Loucy (cell line): ENCODE measurements at regions not wholly inside any gene's neighbourhood (a gene's known extent, or its start where the extent isn't known, plus 50 kb on each side); places are given as distances from the start of the nearest gene placed in this dataset.

ENCODE experiments used
- H2AFZ ChIP-seq: fragments of 200-600 bp; sonication (generic); 2 replicates; pipeline ENCODE4 v1.6.0; 2016; ENCODE audit warnings: antibody characterized with exemption, mild to moderate bottlenecking, low read length, moderate library complexity
- H3F3A ChIP-seq: fragments of 200-600 bp; 2 replicates; pipeline ENCODE4 v1.6.0; 2016; ENCODE audit warnings: antibody characterized with exemption, low read depth, mild to moderate bottlenecking
- H3K27me3 ChIP-seq: fragments of 200-600 bp; sonication (generic); 2 replicates; pipeline ENCODE4 v1.6.1; 2014; ENCODE audit warnings: low read length, mild to moderate bottlenecking; ENCODE audit not compliant: insufficient read depth, poor library complexity, severe bottlenecking
- H3K36me3 ChIP-seq: fragments of 200-600 bp; sonication (generic); 2 replicates; pipeline ENCODE4 v1.6.1; 2016; ENCODE audit warnings: low read length; ENCODE audit not compliant: insufficient read depth
- H3K4me1 ChIP-seq: fragments of 200-600 bp; sonication (generic); 2 replicates; pipeline ENCODE4 v1.5.1; 2014; ENCODE audit warnings: low read length, mild to moderate bottlenecking; ENCODE audit not compliant: insufficient read depth, poor library complexity, severe bottlenecking
- H3K4me2 ChIP-seq: fragments of 200-600 bp; sonication (generic); 2 replicates; pipeline ENCODE4 v1.6.0; 2014; ENCODE audit warnings: antibody characterized with exemption, low read length, low read depth, mild to moderate bottlenecking; ENCODE audit not compliant: poor library complexity, severe bottlenecking
- H3K4me3 ChIP-seq: fragments of 200-600 bp; sonication (generic); 2 replicates; pipeline ENCODE4 v1.5.1; 2014; ENCODE audit warnings: low read length, mild to moderate bottlenecking, mixed read lengths; ENCODE audit not compliant: poor library complexity, severe bottlenecking
- H3K79me2 ChIP-seq: fragments of 200-600 bp; sonication (generic); 2 replicates; pipeline ENCODE4 v1.6.1; 2014; ENCODE audit warnings: low read length; ENCODE audit not compliant: insufficient read depth
- H3K9ac ChIP-seq: fragments of 200-600 bp; sonication (generic); 2 replicates; pipeline ENCODE4 v1.6.0; 2014; ENCODE audit warnings: mild to moderate bottlenecking, low read depth, low read length, moderate library complexity; ENCODE audit not compliant: poor library complexity, severe bottlenecking
- H3K9me2 ChIP-seq: fragments of 200-600 bp; sonication (generic); replicated peaks from 2 replicates; pipeline ENCODE4 v1.6.1; 2016; ENCODE audit warnings: low read depth, low read length, mixed read lengths
- H3K9me3 ChIP-seq: fragments of 200-600 bp; sonication (generic); 2 replicates; pipeline ENCODE4 v1.6.1; 2014; ENCODE audit warnings: mild to moderate bottlenecking, antibody characterized with exemption, low read length, low read depth; ENCODE audit not compliant: insufficient read depth
- H4K20me1 ChIP-seq: fragments of 200-600 bp; sonication (generic); 2 replicates; pipeline ENCODE4 v1.6.0; 2014; ENCODE audit warnings: antibody characterized with exemption, low read length, mild to moderate bottlenecking; ENCODE audit not compliant: insufficient read depth, poor library complexity, severe bottlenecking
- EZH2phosphoT487 ChIP-seq: fragments of 200-600 bp; IDR thresholded peaks from 2 replicates; pipeline ENCODE4 v1.6.1; 2018; ENCODE audit warnings: antibody characterized with exemption, mild to moderate bottlenecking, moderate library complexity, borderline replicate concordance
- TF ChIP-seq, protein P1 (sequence below): fragments of 200-600 bp; sonication (generic); conservative IDR thresholded peaks from 2 replicates; pipeline ENCODE4 v1.5.1; 2014; ENCODE audit warnings: mild to moderate bottlenecking, antibody characterized with exemption, low read length

DNA sequence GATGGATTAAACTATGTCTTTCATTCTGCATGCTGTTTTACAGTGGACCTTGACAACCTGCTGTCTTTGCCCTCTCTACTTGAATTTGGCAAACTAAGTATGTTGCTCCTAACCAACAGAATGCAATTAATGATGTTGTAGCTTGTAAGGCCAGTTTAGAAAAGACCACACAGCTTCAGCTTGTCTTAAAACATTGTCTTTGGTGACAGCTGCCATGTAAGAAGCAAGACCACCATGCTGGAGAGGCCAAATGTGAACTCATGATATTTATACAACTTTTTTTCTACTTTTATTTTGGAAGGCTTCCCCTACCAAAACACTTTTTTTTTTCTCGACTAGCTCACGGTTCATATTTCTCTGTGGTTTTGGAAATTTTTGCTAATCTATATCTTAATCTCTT, 278.0 kb upstream of the GNPDA2 start:
- H3K9me2 ChIP-seq, result no peaks in the 10 kb centered on the region
- TF ChIP-seq, protein P1, sequence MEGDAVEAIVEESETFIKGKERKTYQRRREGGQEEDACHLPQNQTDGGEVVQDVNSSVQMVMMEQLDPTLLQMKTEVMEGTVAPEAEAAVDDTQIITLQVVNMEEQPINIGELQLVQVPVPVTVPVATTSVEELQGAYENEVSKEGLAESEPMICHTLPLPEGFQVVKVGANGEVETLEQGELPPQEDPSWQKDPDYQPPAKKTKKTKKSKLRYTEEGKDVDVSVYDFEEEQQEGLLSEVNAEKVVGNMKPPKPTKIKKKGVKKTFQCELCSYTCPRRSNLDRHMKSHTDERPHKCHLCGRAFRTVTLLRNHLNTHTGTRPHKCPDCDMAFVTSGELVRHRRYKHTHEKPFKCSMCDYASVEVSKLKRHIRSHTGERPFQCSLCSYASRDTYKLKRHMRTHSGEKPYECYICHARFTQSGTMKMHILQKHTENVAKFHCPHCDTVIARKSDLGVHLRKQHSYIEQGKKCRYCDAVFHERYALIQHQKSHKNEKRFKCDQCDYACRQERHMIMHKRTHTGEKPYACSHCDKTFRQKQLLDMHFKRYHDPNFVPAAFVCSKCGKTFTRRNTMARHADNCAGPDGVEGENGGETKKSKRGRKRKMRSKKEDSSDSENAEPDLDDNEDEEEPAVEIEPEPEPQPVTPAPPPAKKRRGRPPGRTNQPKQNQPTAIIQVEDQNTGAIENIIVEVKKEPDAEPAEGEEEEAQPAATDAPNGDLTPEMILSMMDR, result no peak
- TF ChIP-seq EZH2phosphoT487, result no peak
- no peak overlapping the region for H3K9ac ChIP-seq
- H3F3A ChIP-seq, result no peaks in the 10 kb centered on the region
- no peaks in the 10 kb centered on the region for H4K20me1 ChIP-seq
- H3K9me3 ChIP-seq, result no peaks in the 10 kb centered on the region
- H3K4me1 ChIP-seq, result no peaks in the 10 kb centered on the region
- H3K27me3 ChIP-seq, result no peaks in the 10 kb centered on the region
- no peaks in the 10 kb centered on the region for H3K36me3 ChIP-seq
- H3K79me2 ChIP-seq, result no peaks in the 10 kb centered on the region
- H3K4me2 ChIP-seq, result no peak overlapping the region
- no peak overlapping the region for H3K4me3 ChIP-seq
- H2AFZ ChIP-seq, result no peak overlapping the region

DNA sequence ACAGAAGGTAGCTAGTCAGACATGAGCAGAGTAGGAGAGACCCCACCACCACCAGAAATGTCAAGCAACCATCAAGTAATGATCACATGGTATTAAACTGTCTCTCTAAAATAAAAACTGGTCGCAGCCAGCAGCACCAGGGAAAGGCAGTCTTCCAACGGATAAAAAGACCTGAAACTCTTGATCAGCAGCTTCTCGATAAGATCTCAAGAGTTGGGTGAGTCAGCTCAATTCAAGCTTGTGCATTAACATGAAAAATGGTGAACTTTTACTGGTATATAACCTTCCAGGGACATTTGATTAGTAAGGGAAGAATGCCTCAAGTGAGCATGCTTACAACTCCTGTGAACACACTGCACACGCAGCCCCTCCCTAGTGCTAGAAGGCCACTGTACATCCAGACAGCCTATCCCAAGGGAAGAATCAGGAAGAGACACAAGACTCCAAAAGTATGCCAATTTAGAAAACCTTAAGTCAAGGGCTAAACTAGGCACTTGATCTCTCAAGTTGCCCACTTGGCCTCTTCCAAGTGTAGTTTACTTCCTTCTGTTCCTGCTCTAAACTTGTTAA, 270.0 kb upstream of the GNPDA2 start:
- Histone ChIP-seq H2AFZ (no peak overlapping the region), H3K27me3 (no peaks in the 10 kb centered on the region), H3K36me3 (no peaks in the 10 kb centered on the region), H3K79me2 (no peaks in the 10 kb centered on the region), H3K9me2 (no peaks in the 10 kb centered on the region), H3K4me1 (no peaks in the 10 kb centered on the region), H3K4me3 (no peak overlapping the region), H3K4me2 (no peak overlapping the region), H3K9me3 (no peaks in the 10 kb centered on the region), H4K20me1 (no peaks in the 10 kb centered on the region), H3F3A (no peaks in the 10 kb centered on the region), H3K9ac (no peak overlapping the region)
- TF ChIP-seq, protein P1, result no peak
- TF ChIP-seq EZH2phosphoT487, result no peak

DNA sequence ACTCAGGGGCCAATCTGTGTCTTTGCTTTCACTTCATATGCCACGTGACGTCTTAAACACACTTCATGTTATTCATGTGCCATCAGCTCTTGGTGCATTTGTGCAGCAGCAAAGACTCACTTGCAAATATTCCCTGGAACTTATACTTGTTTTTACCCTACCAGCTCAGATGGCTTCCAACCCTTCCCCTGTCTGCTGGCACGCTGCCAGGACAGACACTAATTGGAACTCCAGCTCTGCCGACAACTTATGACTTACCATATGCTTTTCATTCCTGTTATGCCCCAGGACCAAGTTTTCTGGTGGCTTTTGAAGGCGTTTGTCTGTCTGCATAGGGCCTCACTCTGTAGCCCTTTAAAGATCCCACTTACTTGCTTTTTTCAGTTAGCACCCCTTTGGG, 261.7 kb upstream of the GNPDA2 start:
- Histone ChIP-seq H2AFZ (no peak overlapping the region), H4K20me1 (no peaks in the 10 kb centered on the region), H3K4me2 (no peak overlapping the region), H3K4me1 (no peaks in the 10 kb centered on the region), H3K4me3 (no peak overlapping the region), H3K9me2 (no peaks in the 10 kb centered on the region), H3F3A (no peaks in the 10 kb centered on the region), H3K9ac (no peak overlapping the region), H3K27me3 (no peaks in the 10 kb centered on the region), H3K36me3 (no peaks in the 10 kb centered on the region), H3K9me3 (no peaks in the 10 kb centered on the region), H3K79me2 (no peaks in the 10 kb centered on the region)
- TF ChIP-seq, protein P1, result no peak
- no peak for TF ChIP-seq EZH2phosphoT487
